H9 (cell line): ENCODE measurements at regions not wholly inside any gene's neighbourhood (a gene's known extent, or its start where the extent isn't known, plus 50 kb on each side); places are given as distances from the start of the nearest gene placed in this dataset.

Source experiments
- DNase-seq: peaks from one replicate; pipeline ENCODE4 v3.0.0-alpha.2; 2017
- H2AFZ ChIP-seq: one replicate; pipeline ENCODE4 v1.6.1; 2013; ENCODE audit warnings: mild to moderate bottlenecking, low read length, control low read depth, moderate library complexity
- H2AK5ac ChIP-seq: 2 replicates; pipeline ENCODE4 v1.6.1; 2013; ENCODE audit warnings: low read length, control low read depth, mixed read lengths; ENCODE audit not compliant: insufficient read length
- H2BK120ac ChIP-seq: one replicate; pipeline ENCODE4 v1.6.1; 2013; ENCODE audit warnings: low read depth, mild to moderate bottlenecking, low read length, control low read depth, inconsistent platforms; ENCODE audit not compliant: poor library complexity, severe bottlenecking
- H2BK12ac ChIP-seq: 2 replicates; pipeline ENCODE4 v1.6.1; 2013; ENCODE audit warnings: low read length, control low read depth, mixed read lengths, low read depth; ENCODE audit not compliant: insufficient read length
- H2BK15ac ChIP-seq: 2 replicates; pipeline ENCODE4 v1.6.1; 2013; ENCODE audit warnings: low read depth, low read length, control low read depth
- H2BK20ac ChIP-seq: one replicate; pipeline ENCODE4 v1.6.1; 2013; ENCODE audit warnings: low read depth, mild to moderate bottlenecking, low read length, control low read depth, inconsistent platforms; ENCODE audit not compliant: poor library complexity, severe bottlenecking
- H2BK5ac ChIP-seq: 2 replicates; pipeline ENCODE4 v1.6.1; 2013; ENCODE audit warnings: low read length, control low read depth, mixed read lengths; ENCODE audit not compliant: insufficient read length
- H3K14ac ChIP-seq: 2 replicates; pipeline ENCODE4 v1.6.1; 2013; ENCODE audit warnings: low read length, control low read depth; ENCODE audit not compliant: insufficient read depth
- H3K18ac ChIP-seq: 2 replicates; pipeline ENCODE4 v1.6.1; 2013; ENCODE audit warnings: low read depth, mild to moderate bottlenecking, mixed read lengths, low read length, control low read depth; ENCODE audit not compliant: insufficient read length
- H3K23ac ChIP-seq: 2 replicates; pipeline ENCODE4 v1.6.1; 2013; ENCODE audit warnings: low read length, control low read depth, mixed read lengths, low read depth; ENCODE audit not compliant: insufficient read length
- H3K23me2 ChIP-seq: 2 replicates; pipeline ENCODE4 v1.6.1; 2013; ENCODE audit warnings: low read depth, mild to moderate bottlenecking, mixed read lengths, low read length, control low read depth; ENCODE audit not compliant: insufficient read length, poor library complexity, severe bottlenecking
- H3K27ac ChIP-seq: 2 replicates; pipeline ENCODE4 v1.5.1; 2013; ENCODE audit warnings: low read length, control low read depth, mixed read lengths, low read depth; ENCODE audit not compliant: insufficient read length
- H3K27me3 ChIP-seq: 2 replicates; pipeline ENCODE4 v1.6.1; 2013; ENCODE audit warnings: low read length, control low read depth, inconsistent platforms; ENCODE audit not compliant: insufficient read depth
- H3K4ac ChIP-seq: 2 replicates; pipeline ENCODE4 v1.6.1; 2013; ENCODE audit warnings: low read depth, mild to moderate bottlenecking, control low read depth, inconsistent platforms, low read length, moderate library complexity
- H3K4me1 ChIP-seq: 2 replicates; pipeline ENCODE4 v1.6.1; 2013; ENCODE audit warnings: low read length, control low read depth, inconsistent platforms; ENCODE audit not compliant: insufficient read depth
- H3K4me2 ChIP-seq: 2 replicates; pipeline ENCODE4 v1.6.1; 2013; ENCODE audit warnings: low read length, control low read depth, mixed read lengths; ENCODE audit not compliant: insufficient read length, insufficient read depth
- H3K56ac ChIP-seq: 2 replicates; pipeline ENCODE4 v1.6.1; 2013; ENCODE audit warnings: low read depth, mild to moderate bottlenecking, mixed read lengths, low read length, control low read depth; ENCODE audit not compliant: insufficient read length
- H3K79me1 ChIP-seq: 2 replicates; pipeline ENCODE4 v1.6.1; 2013; ENCODE audit warnings: low read depth, mild to moderate bottlenecking, moderate library complexity, low read length, control low read depth, inconsistent platforms; ENCODE audit not compliant: insufficient read depth, poor library complexity, severe bottlenecking
- H3K79me2 ChIP-seq: 2 replicates; pipeline ENCODE4 v1.6.1; 2013; ENCODE audit warnings: low read length, control low read depth, inconsistent platforms; ENCODE audit not compliant: insufficient read depth
- H3K9ac ChIP-seq: 2 replicates; pipeline ENCODE4 v1.6.1; 2013; ENCODE audit warnings: low read length, control low read depth, mixed read lengths; ENCODE audit not compliant: insufficient read length; ENCODE audit errors: extremely low read depth
- H3K9me3 ChIP-seq: one replicate; pipeline ENCODE4 v1.6.1; 2013; ENCODE audit warnings: low read depth, low read length, inconsistent platforms; ENCODE audit not compliant: control insufficient read depth
- H3T11ph ChIP-seq: one replicate; pipeline ENCODE4 v1.6.1; 2013; ENCODE audit warnings: mild to moderate bottlenecking, low read length, control low read depth, inconsistent platforms
- H4K20me1 ChIP-seq: one replicate; pipeline ENCODE4 v1.6.1; 2013; ENCODE audit not compliant: control insufficient read depth, insufficient read length, insufficient read depth
- H4K5ac ChIP-seq: 2 replicates; pipeline ENCODE4 v1.6.1; 2013; ENCODE audit warnings: low read depth, mild to moderate bottlenecking, mixed read lengths, low read length, control low read depth; ENCODE audit not compliant: insufficient read length
- H4K8ac ChIP-seq: replicated peaks from 2 replicates; pipeline ENCODE4 v1.6.1; 2013; ENCODE audit warnings: low read length, control low read depth, mixed read lengths, low read depth; ENCODE audit not compliant: insufficient read length
- H4K91ac ChIP-seq: 2 replicates; pipeline ENCODE4 v1.6.1; 2013; ENCODE audit warnings: low read depth, mild to moderate bottlenecking, moderate library complexity, mixed read lengths, low read length, control low read depth; ENCODE audit not compliant: insufficient read length
- H3K27ac Mint-ChIP-seq, 3 experiments: 2 replicates in 2 of 3; 3 replicates in 1 of 3; pipeline ENCODE4 v1.8.0; 2020 to 2021; ENCODE audit warnings: mixed read lengths in 3 of 3, mild to moderate bottlenecking in 1 of 3, moderate library complexity in 1 of 3
- H3K27me3 Mint-ChIP-seq: 2 replicates; pipeline ENCODE4 v1.8.0; 2021; ENCODE audit warnings: low read depth, mild to moderate bottlenecking, moderate library complexity, mixed read lengths
- H3K36me3 Mint-ChIP-seq, 3 experiments: 2 replicates in 2 of 3; 3 replicates in 1 of 3; pipeline ENCODE4 v1.8.0; 2020 to 2021; ENCODE audit warnings: low read depth in 3 of 3, mixed read lengths in 3 of 3; ENCODE audit not compliant: insufficient read depth in 1 of 3
- H3K4me1 Mint-ChIP-seq, 2 experiments: 2 replicates each; pipeline ENCODE4 v1.8.0; 2020; ENCODE audit warnings: mixed read lengths in 2 of 2
- H3K4me3 Mint-ChIP-seq, 2 experiments: 2 replicates in 1 of 2; 3 replicates in 1 of 2; pipeline ENCODE4 v1.8.0; 2020 to 2021; ENCODE audit warnings: mild to moderate bottlenecking in 2 of 2, mixed read lengths in 2 of 2, moderate library complexity in 1 of 2
- H3K9me3 Mint-ChIP-seq, 2 experiments: 2 replicates in 1 of 2; 3 replicates in 1 of 2; pipeline ENCODE4 v1.8.0; 2020; ENCODE audit warnings: mild to moderate bottlenecking in 2 of 2, mixed read lengths in 2 of 2, moderate library complexity in 1 of 2
- WGBS: extraction: QIAGEN DNeasy Blood & Tissue Kit; methylation state at CpG from one replicate; pipeline ENCODE4 v1.1.7; 2013; ENCODE audit warnings: missing lambda C conversion rate, low lambda C conversion rate, mixed read lengths; ENCODE audit not compliant: insufficient read length; ENCODE audit errors: extremely low coverage; 5-methylcytosine and 5-hydroxymethylcytosine counted together
- TF ChIP-seq, protein P1 (sequence below): fragments of 200-600 bp; sonication (generic); conservative IDR thresholded peaks from 3 replicates; pipeline ENCODE4 v1.8.0; 2021; ENCODE audit warnings: antibody characterized with exemption, mild to moderate bottlenecking

DNA sequence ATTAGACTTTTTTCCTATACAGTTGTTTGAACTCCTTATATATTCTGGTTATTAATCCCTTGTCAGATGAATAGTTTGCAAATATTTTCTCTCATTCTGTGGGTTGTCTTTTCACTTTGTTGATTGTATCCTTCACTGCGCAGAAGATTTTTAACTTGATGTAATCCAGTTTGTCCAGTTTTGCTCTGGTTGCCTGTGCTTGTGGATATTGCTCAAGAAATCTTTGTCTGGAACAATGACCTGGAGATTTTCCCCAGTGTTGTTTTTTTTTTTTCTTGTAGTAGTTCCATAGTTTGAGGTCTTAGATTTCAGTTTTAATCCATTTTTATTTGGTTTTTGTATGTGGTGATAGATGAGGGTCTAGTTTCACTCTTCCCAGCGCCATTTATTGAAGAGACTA lies 289.8 kb upstream of the SPOCK3 start:
- H2BK120ac ChIP-seq = no peak overlapping the region
- no peaks in the 10 kb centered on the region for H3K9me3 Mint-ChIP-seq
- TF ChIP-seq, protein P1, sequence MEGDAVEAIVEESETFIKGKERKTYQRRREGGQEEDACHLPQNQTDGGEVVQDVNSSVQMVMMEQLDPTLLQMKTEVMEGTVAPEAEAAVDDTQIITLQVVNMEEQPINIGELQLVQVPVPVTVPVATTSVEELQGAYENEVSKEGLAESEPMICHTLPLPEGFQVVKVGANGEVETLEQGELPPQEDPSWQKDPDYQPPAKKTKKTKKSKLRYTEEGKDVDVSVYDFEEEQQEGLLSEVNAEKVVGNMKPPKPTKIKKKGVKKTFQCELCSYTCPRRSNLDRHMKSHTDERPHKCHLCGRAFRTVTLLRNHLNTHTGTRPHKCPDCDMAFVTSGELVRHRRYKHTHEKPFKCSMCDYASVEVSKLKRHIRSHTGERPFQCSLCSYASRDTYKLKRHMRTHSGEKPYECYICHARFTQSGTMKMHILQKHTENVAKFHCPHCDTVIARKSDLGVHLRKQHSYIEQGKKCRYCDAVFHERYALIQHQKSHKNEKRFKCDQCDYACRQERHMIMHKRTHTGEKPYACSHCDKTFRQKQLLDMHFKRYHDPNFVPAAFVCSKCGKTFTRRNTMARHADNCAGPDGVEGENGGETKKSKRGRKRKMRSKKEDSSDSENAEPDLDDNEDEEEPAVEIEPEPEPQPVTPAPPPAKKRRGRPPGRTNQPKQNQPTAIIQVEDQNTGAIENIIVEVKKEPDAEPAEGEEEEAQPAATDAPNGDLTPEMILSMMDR = no peak
- no peak overlapping the region for H3K4me3 Mint-ChIP-seq
- no peak overlapping the region for H2BK15ac ChIP-seq
- H4K91ac ChIP-seq = no peak overlapping the region
- no peaks in the 10 kb centered on the region for H3K27me3 Mint-ChIP-seq
- no peaks in the 10 kb centered on the region for H3K4me1 Mint-ChIP-seq
- no peak overlapping the region for H4K8ac ChIP-seq
- H3K27ac Mint-ChIP-seq = no peak overlapping the region
- no CpG with 5 or more reads among the region's 2 CpGs for WGBS
- no peak overlapping the region for H2BK12ac ChIP-seq
- no peak overlapping the region for H3K4me2 ChIP-seq
- H3K14ac ChIP-seq = no peak overlapping the region
- H3K27me3 ChIP-seq = no peaks in the 10 kb centered on the region
- no peak overlapping the region for H2BK20ac ChIP-seq
- no peak overlapping the region for H4K5ac ChIP-seq
- no peaks in the 10 kb centered on the region for H3K23me2 ChIP-seq
- DNase-seq = no peak
- no peak overlapping the region for H3K27ac ChIP-seq
- no peaks in the 10 kb centered on the region for H3K4me1 ChIP-seq
- no peak overlapping the region for H3K9ac ChIP-seq
- H3K23ac ChIP-seq = no peak overlapping the region
- H3K9me3 ChIP-seq = no peaks in the 10 kb centered on the region
- no peak overlapping the region for H2AK5ac ChIP-seq
- no peaks in the 10 kb centered on the region for H3K79me2 ChIP-seq
- no peak overlapping the region for H3K56ac ChIP-seq
- H3K36me3 Mint-ChIP-seq = no peaks in the 10 kb centered on the region; a peak in 1 of 7 replicates
- H3K4ac ChIP-seq = no peak overlapping the region
- H3K18ac ChIP-seq = no peak overlapping the region
- no peak overlapping the region for H3T11ph ChIP-seq
- H4K20me1 ChIP-seq = no peaks in the 10 kb centered on the region
- H3K79me1 ChIP-seq = no peaks in the 10 kb centered on the region
- no peak overlapping the region for H2AFZ ChIP-seq
- no peak overlapping the region for H2BK5ac ChIP-seq
